Ammon's horn (tissue), 1 donor: ENCODE measurements at regions not wholly inside any gene's neighbourhood (a gene's known extent, or its start where the extent isn't known, plus 50 kb on each side); places are given as distances from the start of the nearest gene placed in this dataset.

Experiments used
- DNase-seq: peaks from one replicate; pipeline ENCODE4 v3.0.0-alpha.2; 2016; ENCODE audit warnings: low spot score

GRCh38 chr6:22466665-22467245 lies 102.6 kb upstream of the HDGFL1 start:
- no peak for DNase-seq

- no peak for DNase-seq
Measured at GRCh38 chr6:22467645-22468044, 101.7 kb upstream of the HDGFL1 start.

DNA sequence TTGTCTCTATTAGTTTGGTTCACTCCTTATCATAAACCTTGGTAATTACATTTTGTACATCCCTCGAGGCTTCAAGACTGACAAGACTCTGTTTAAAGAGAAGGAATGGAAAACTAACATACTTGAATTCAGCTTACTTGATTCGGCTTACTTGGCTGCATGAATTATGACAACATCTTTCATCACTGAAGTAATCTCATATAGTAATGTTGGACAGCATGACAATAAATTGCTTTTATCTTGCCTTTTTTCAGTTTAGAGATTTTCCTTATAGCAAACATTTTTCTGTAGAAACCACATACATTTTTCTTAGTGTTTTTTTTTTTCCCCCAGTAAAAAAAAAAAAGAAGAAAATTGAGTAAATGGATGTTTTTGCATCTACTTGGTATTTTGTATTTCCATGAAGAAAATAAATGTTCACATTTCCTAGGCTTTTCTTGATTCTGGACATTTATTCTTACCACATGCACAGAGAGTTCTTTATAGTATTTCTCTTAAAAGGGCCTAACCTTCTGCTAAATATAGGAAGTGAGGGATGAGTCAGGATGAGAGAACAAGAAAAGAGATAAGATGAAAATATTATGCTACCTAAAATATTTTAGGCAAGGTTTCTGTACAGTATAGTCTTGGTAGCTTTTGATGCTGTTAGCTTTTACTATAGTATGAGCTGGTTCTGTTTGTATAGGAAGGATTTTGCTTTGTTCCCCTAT lies 101.0 kb upstream of the HDGFL1 start:
- DNase-seq: no peak

- no peak for DNase-seq
Measured at GRCh38 chr6:22470454-22471131, 98.8 kb upstream of the HDGFL1 start.

- no peak for DNase-seq
Measured at GRCh38 chr6:22471132-22471690, 98.2 kb upstream of the HDGFL1 start.

- no peak for DNase-seq
Measured at GRCh38 chr6:22471746-22472145, 97.6 kb upstream of the HDGFL1 start.

- no peak for DNase-seq
Measured at GRCh38 chr6:22473991-22474682, 95.2 kb upstream of the HDGFL1 start.

GRCh38 chr6:22476811-22477390 lies 92.5 kb upstream of the HDGFL1 start:
- DNase-seq: no peak

DNA sequence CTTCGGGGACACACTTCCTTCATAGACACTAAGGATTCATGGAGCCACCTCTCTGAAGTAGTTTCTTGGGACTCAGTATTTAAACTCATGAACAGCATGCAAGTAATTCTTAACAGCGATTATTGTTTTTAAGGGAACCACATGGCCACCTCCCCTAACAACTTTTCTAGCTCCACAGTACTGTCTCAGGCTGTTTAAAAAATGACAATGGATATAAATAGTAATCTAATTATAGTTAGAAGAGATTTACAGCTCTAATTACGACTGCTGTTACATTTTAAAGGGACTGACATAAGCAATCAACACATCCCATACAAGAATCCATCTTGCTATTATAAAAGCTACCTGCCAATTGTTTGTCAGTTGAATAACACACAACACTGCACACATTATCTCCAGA lies 72.1 kb upstream of the HDGFL1 start:
- no peak for DNase-seq

GRCh38 chr6:22499815-22500214 lies 69.6 kb upstream of the HDGFL1 start:
- no peak for DNase-seq

DNA sequence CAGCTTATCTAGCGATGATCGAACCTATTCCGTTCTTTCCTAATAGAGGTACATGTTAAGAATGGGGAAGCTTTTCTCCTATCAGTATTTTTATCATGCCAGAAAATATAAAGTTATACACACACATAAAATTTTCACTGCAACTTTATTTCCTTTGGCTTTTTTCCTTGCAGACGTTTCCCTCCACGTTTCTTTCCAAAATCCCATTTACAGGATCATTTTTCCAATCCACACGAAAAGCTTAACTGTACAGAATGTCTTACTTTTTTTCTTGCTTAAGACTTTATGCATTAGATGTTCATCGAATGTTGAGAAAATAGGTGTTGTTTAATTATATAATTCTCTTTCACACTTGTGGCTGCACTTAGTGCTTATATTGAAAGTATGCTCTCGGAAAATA lies 62.9 kb upstream of the HDGFL1 start:
- DNase-seq: no peak

DNA sequence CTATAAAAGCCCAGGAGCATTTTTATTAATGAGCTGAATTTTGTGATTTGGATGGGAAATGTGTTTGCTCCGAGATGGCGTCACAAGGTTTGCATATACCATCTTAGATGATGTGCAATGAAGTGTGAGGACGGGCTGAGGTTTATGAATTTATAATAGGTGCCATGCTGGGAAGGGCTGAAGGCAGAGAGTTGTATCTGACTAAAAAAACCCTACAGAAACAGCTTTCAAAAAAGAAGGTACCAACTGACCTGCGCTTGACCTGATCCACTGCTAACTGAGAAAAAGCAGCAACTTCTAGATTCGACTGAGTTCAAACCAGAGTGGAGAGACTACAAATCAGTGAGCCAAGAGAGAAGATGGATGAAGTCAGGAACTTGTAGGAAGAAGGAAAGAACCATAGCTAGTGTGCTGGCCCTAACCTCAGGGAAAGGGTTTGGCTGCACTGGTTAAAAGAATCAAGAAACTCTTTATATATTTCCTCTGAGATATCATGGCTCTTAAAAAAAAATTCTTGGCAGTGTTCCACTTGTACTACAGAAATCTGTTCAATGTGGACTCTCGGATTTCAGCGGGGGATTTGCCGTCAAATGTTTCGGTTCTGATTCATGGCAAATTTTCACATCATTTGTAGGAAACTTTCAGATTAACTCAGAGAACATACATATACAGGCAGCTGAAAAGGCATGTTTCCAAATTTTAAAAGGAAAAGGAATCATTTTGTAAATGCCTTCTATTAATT lies 56.5 kb upstream of the HDGFL1 start:
- DNase-seq: no peak

GRCh38 chr6:22513667-22514066 lies 55.7 kb upstream of the HDGFL1 start:
- no peak for DNase-seq

DNA sequence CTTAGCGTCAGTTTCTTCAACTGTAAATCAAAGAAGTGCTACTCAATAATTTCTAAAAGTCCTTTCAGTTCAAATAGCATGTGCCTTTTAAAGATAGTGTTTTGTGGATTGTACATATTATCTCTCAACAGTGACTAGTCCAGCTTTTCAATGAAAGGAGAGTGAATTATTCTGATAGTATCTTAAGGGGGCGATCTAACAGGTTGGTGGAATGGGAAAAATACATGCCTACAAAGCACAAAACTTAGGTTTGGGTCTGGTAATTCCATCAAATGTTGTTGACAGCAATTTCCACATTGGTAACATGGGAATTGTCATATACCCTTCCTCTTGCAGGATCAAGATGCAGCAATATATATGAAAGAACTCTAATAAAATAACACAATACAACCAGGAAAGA lies 50.1 kb upstream of the HDGFL1 start:
- DNase-seq: no peak
